Esophagus muscularis mucosa (tissue), 4 donors: ENCODE measurements at regions not wholly inside any gene's neighbourhood (a gene's known extent, or its start where the extent isn't known, plus 50 kb on each side); places are given as distances from the start of the nearest gene placed in this dataset.

Experiments used
- DNase-seq: peaks from one replicate; pipeline ENCODE4 v3.0.0-alpha.2; 2017; ENCODE audit errors: extremely low spot score
- H3K27ac ChIP-seq, 4 donors: fragments of 200-600 bp; sonication (generic); replicated peaks in 1 of 4; 1 replicate in 3 of 4; 2 replicates in 1 of 4; pipeline ENCODE4 v1.5.1; 2016 to 2019; ENCODE audit warnings: mild to moderate bottlenecking in 1 of 4
- H3K27me3 ChIP-seq, 4 donors: fragments of 200-600 bp; sonication (generic); one replicate each; pipeline versions ENCODE4 v1.5.1 to v1.6.0; 2016 to 2019
- H3K36me3 ChIP-seq, 4 donors: fragments of 200-600 bp; sonication (generic); one replicate each; pipeline ENCODE4 v1.5.1; 2016 to 2019
- H3K4me1 ChIP-seq, 4 donors: fragments of 200-600 bp; sonication (generic); one replicate each; pipeline ENCODE4 v1.5.1; 2016 to 2019
- H3K4me3 ChIP-seq, 4 donors: fragments of 200-600 bp; sonication (generic); 1 replicate in 2 of 4; 2 replicates in 2 of 4; pipeline ENCODE4 v1.5.1; 2016 to 2019; ENCODE audit warnings: mild to moderate bottlenecking in 4 of 4, moderate library complexity in 1 of 4
- H3K9me3 ChIP-seq, 4 donors: fragments of 200-600 bp; sonication (generic); 1 replicate in 3 of 4; 2 replicates in 1 of 4; pipeline ENCODE4 v1.5.1; 2016 to 2019
- EP300 ChIP-seq: sonication (generic); formaldehyde crosslinking; IDR thresholded peaks from one replicate; pipeline ENCODE4 v1.6.1; 2017; ENCODE audit warnings: antibody characterized with exemption
- POLR2A ChIP-seq: fragments of 450-650 bp; IDR thresholded peaks from one replicate; pipeline ENCODE4 v1.6.1; 2017; ENCODE audit warnings: antibody characterized with exemption, moderate library complexity, mild to moderate bottlenecking, low read depth
- POLR2AphosphoS5 ChIP-seq, 2 donors: sonication (generic); formaldehyde crosslinking; IDR thresholded peaks; one replicate each; pipeline ENCODE4 v1.6.1; 2017; ENCODE audit warnings: antibody characterized with exemption in 2 of 2
- WGBS: methylation state at CpG from one replicate; pipeline ENCODE4 v1.1.5; 2018; 5-methylcytosine and 5-hydroxymethylcytosine counted together
- intact Hi-C: fragments of 100-400 bp; cut with DNase I; formaldehyde crosslinking; loops from one replicate; pipeline ENCODE4 v1.15.1; 2023
- TF ChIP-seq, protein P1 (sequence below), 3 experiments: fragments of 200-600 bp in 2 of 3; fragments of 450-650 bp in 1 of 3; sonication (generic) in 2 of 3; IDR thresholded peaks; one replicate each; pipeline ENCODE4 v1.5.1; 2017 to 2019; ENCODE audit warnings: antibody characterized with exemption in 3 of 3, mild to moderate bottlenecking in 2 of 3, moderate library complexity in 1 of 3

GRCh38 chr3:154901278-154901677, 178.8 kb upstream of the MME start:
- TF ChIP-seq, protein P1, sequence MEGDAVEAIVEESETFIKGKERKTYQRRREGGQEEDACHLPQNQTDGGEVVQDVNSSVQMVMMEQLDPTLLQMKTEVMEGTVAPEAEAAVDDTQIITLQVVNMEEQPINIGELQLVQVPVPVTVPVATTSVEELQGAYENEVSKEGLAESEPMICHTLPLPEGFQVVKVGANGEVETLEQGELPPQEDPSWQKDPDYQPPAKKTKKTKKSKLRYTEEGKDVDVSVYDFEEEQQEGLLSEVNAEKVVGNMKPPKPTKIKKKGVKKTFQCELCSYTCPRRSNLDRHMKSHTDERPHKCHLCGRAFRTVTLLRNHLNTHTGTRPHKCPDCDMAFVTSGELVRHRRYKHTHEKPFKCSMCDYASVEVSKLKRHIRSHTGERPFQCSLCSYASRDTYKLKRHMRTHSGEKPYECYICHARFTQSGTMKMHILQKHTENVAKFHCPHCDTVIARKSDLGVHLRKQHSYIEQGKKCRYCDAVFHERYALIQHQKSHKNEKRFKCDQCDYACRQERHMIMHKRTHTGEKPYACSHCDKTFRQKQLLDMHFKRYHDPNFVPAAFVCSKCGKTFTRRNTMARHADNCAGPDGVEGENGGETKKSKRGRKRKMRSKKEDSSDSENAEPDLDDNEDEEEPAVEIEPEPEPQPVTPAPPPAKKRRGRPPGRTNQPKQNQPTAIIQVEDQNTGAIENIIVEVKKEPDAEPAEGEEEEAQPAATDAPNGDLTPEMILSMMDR (IDR thresholded peaks at IDR 0.05): no peak
- TF ChIP-seq POLR2AphosphoS5 (IDR thresholded peaks at IDR 0.05) (no peak), EP300 (no peak), POLR2A (no peak)
- Histone ChIP-seq H3K4me1 (no peaks in the 10 kb centered on the region), H3K27me3 (no peaks in the 10 kb centered on the region), H3K27ac (no peak overlapping the region), H3K4me3 (no peak overlapping the region), H3K36me3 (no peaks in the 10 kb centered on the region), H3K9me3 (no peaks in the 10 kb centered on the region)
- DNase-seq: no peak
- intact Hi-C loops: no loop called here
- WGBS: 98% methylated on average over 2 of the region's 2 CpGs

- Histone ChIP-seq H3K36me3 (no peaks in the 10 kb centered on the region), H3K4me1 (no peaks in the 10 kb centered on the region), H3K9me3 (no peaks in the 10 kb centered on the region), H3K27me3 (no peaks in the 10 kb centered on the region), H3K4me3 (no peak overlapping the region), H3K27ac (no peak overlapping the region)
- TF ChIP-seq POLR2AphosphoS5 (IDR thresholded peaks at IDR 0.05) (no peak), EP300 (no peak), POLR2A (no peak)
- TF ChIP-seq, protein P1 (IDR thresholded peaks at IDR 0.05): no peak
- intact Hi-C loops: no loop called here
- WGBS: 83% methylated on average over 1 of the region's 1 CpG
- no peak for DNase-seq
These were observed 179.3 kb upstream of the MME start for GRCh38 chr3:154900816-154901215.

DNA sequence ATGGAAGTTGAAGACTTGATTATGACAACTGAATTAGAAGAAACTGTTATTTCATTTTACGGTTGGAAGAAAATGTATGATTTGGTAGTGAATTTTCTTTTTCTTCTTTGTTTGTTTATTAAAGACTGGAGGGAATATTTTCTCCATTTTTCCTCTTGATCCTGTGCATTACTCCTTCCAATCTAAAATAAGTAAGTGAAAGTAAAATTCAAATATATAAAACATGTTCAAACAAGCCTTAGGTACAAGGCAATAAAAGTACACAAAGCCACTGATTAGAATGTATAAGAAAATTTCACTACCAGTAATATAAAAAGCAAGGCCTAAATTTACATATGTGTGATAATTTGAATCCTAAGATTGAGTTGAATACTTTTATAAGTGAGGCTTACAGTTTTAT, 181.2 kb upstream of the MME start:
- intact Hi-C loops: no loop called here
- WGBS: 63% methylated on average over 1 of the region's 1 CpG
- no peak for DNase-seq
- Histone ChIP-seq H3K9me3 (no peaks in the 10 kb centered on the region), H3K27me3 (no peaks in the 10 kb centered on the region), H3K27ac (no peak overlapping the region), H3K4me1 (no peaks in the 10 kb centered on the region), H3K4me3 (no peak overlapping the region), H3K36me3 (no peaks in the 10 kb centered on the region)
- no peak for TF ChIP-seq EP300
- no peak for TF ChIP-seq POLR2AphosphoS5 (IDR thresholded peaks at IDR 0.05)
- TF ChIP-seq, protein P1 (IDR thresholded peaks at IDR 0.05): no peak
- TF ChIP-seq POLR2A: no peak

- Histone ChIP-seq H3K4me1 (no peaks in the 10 kb centered on the region), H3K36me3 (no peaks in the 10 kb centered on the region), H3K27ac (no peak overlapping the region), H3K4me3 (no peak overlapping the region), H3K9me3 (no peaks in the 10 kb centered on the region), H3K27me3 (no peaks in the 10 kb centered on the region)
- 65% methylated on average over 3 of the region's 3 CpGs for WGBS
- intact Hi-C loops: no loop called here
- TF ChIP-seq, protein P1 (IDR thresholded peaks at IDR 0.05): no peak
- TF ChIP-seq POLR2A (no peak), POLR2AphosphoS5 (IDR thresholded peaks at IDR 0.05) (no peak), EP300 (no peak)
- DNase-seq: no peak
These were observed 181.7 kb upstream of the MME start for GRCh38 chr3:154898443-154898842.

GRCh38 chr3:154893813-154894212, 186.3 kb upstream of the MME start:
- no peaks in the 10 kb centered on the region for H3K27me3 ChIP-seq
- H3K27ac ChIP-seq: no peak overlapping the region
- no peak for DNase-seq
- no peak for TF ChIP-seq EP300
- TF ChIP-seq, protein P1 (IDR thresholded peaks at IDR 0.05): no peak
- no peak for TF ChIP-seq POLR2A
- no peak for TF ChIP-seq POLR2AphosphoS5 (IDR thresholded peaks at IDR 0.05)
- no peaks in the 10 kb centered on the region for H3K9me3 ChIP-seq
- intact Hi-C loops: no loop called here
- no peaks in the 10 kb centered on the region for H3K36me3 ChIP-seq
- 88% methylated on average over 6 of the region's 6 CpGs for WGBS
- no peak overlapping the region for H3K4me3 ChIP-seq
- H3K4me1 ChIP-seq: no peaks in the 10 kb centered on the region
